ENCODE measurements at regions not wholly inside any gene's neighbourhood (a gene's known extent, or its start where the extent isn't known, plus 50 kb on each side); places are given as distances from the start of the nearest gene placed in this dataset.

GRCh38 chr6:71509191-71510005 lies 220.8 kb downstream of the OGFRL1 start:
- H3K4me3 Mint-ChIP-seq: no peak overlapping the region
- H3K36me3 Mint-ChIP-seq (ENCODE audit: low read depth): no peaks in the 10 kb centered on the region
- ATAC-seq (no peak), DNase-seq (no peak)
- H3K4me1 Mint-ChIP-seq: no peaks in the 10 kb centered on the region
- no peaks in the 10 kb centered on the region for H3K9me3 ChIP-seq (ENCODE audit: control insufficient read depth, low read length, poor library complexity, severe bottlenecking)
- peaks cover 4% of the 10 kb centered on the region for H3K27me3 Mint-ChIP-seq
- H3K27ac Mint-ChIP-seq: no peak overlapping the region

- H3K4me1 Mint-ChIP-seq: no peaks in the 10 kb centered on the region
- peaks cover 4% of the 10 kb centered on the region for H3K27me3 Mint-ChIP-seq
- H3K36me3 Mint-ChIP-seq (ENCODE audit: low read depth): no peaks in the 10 kb centered on the region
- no peak overlapping the region for H3K27ac Mint-ChIP-seq
- no peaks in the 10 kb centered on the region for H3K9me3 ChIP-seq (ENCODE audit: control insufficient read depth, low read length, poor library complexity, severe bottlenecking)
- DNase-seq: no peak
- no peak for ATAC-seq
- no peak overlapping the region for H3K4me3 Mint-ChIP-seq
Observed at GRCh38 chr6:71510057-71510713, 221.6 kb downstream of the OGFRL1 start.

- Mint-ChIP-seq H3K4me1 (no peaks in the 10 kb centered on the region), H3K36me3 (ENCODE audit: low read depth) (no peaks in the 10 kb centered on the region), H3K4me3 (no peak overlapping the region), H3K27ac (no peak overlapping the region), H3K27me3 (peaks cover 4% of the 10 kb centered on the region)
- DNase-seq: no peak
- H3K9me3 ChIP-seq (ENCODE audit: control insufficient read depth, low read length, poor library complexity, severe bottlenecking): no peaks in the 10 kb centered on the region
- ATAC-seq: no peak
Observed at GRCh38 chr6:71510856-71511255, 222.2 kb downstream of the OGFRL1 start.

GRCh38 chr6:71512256-71512655 lies 223.6 kb downstream of the OGFRL1 start:
- no peak overlapping the region for H3K27ac Mint-ChIP-seq

GRCh38 chr6:71513036-71513435 lies 224.4 kb downstream of the OGFRL1 start:
- Mint-ChIP-seq H3K4me1 (no peaks in the 10 kb centered on the region), H3K4me3 (no peak overlapping the region), H3K27me3 (peaks cover 4% of the 10 kb centered on the region), H3K27ac (no peak overlapping the region), H3K36me3 (ENCODE audit: low read depth) (no peaks in the 10 kb centered on the region)
- DNase-seq: no peak
- H3K9me3 ChIP-seq (ENCODE audit: control insufficient read depth, low read length, poor library complexity, severe bottlenecking): no peaks in the 10 kb centered on the region
- no peak for ATAC-seq

More at GRCh38 chr6:71512256-71512655, 223.6 kb downstream of the OGFRL1 start:
- no peaks in the 10 kb centered on the region for H3K4me1 Mint-ChIP-seq
- no peaks in the 10 kb centered on the region for H3K9me3 ChIP-seq (ENCODE audit: control insufficient read depth, low read length, poor library complexity, severe bottlenecking)
- H3K27me3 Mint-ChIP-seq: peaks cover 4% of the 10 kb centered on the region
- no peak for DNase-seq
- no peak for ATAC-seq
- no peak overlapping the region for H3K4me3 Mint-ChIP-seq
- H3K36me3 Mint-ChIP-seq (ENCODE audit: low read depth): no peaks in the 10 kb centered on the region

- Mint-ChIP-seq H3K27ac (no peak overlapping the region), H3K4me3 (no peak overlapping the region), H3K27me3 (peaks cover 15% of the 10 kb centered on the region), H3K36me3 (ENCODE audit: low read depth) (no peaks in the 10 kb centered on the region), H3K4me1 (no peaks in the 10 kb centered on the region)
- H3K9me3 ChIP-seq (ENCODE audit: control insufficient read depth, low read length, poor library complexity, severe bottlenecking): no peaks in the 10 kb centered on the region
- DNase-seq: no peak
- no peak for ATAC-seq
Observed at GRCh38 chr6:71523548-71523947, 234.9 kb downstream of the OGFRL1 start.

GRCh38 chr6:71524201-71524600 lies 235.6 kb downstream of the OGFRL1 start:
- Mint-ChIP-seq H3K4me3 (no peak overlapping the region), H3K4me1 (no peaks in the 10 kb centered on the region), H3K27ac (no peak overlapping the region), H3K27me3 (peaks cover 15% of the 10 kb centered on the region), H3K36me3 (ENCODE audit: low read depth) (no peaks in the 10 kb centered on the region)
- DNase-seq (no peak), ATAC-seq (no peak)
- no peaks in the 10 kb centered on the region for H3K9me3 ChIP-seq (ENCODE audit: control insufficient read depth, low read length, poor library complexity, severe bottlenecking)

- H3K27ac Mint-ChIP-seq: no peak overlapping the region
- ATAC-seq (no peak), DNase-seq (no peak)
- no peaks in the 10 kb centered on the region for H3K9me3 ChIP-seq (ENCODE audit: control insufficient read depth, low read length, poor library complexity, severe bottlenecking)
- no peak overlapping the region for H3K4me3 Mint-ChIP-seq
- H3K27me3 Mint-ChIP-seq: peaks cover 27% of the 10 kb centered on the region
- H3K36me3 Mint-ChIP-seq (ENCODE audit: low read depth): no peaks in the 10 kb centered on the region
- H3K4me1 Mint-ChIP-seq: no peaks in the 10 kb centered on the region
Observed at GRCh38 chr6:71527886-71528285, 239.3 kb downstream of the OGFRL1 start.

GRCh38 chr6:71529026-71529425 lies 240.4 kb downstream of the OGFRL1 start:
- no peaks in the 10 kb centered on the region for H3K9me3 ChIP-seq (ENCODE audit: control insufficient read depth, low read length, poor library complexity, severe bottlenecking)
- DNase-seq: no peak
- H3K27me3 Mint-ChIP-seq: peaks cover 27% of the 10 kb centered on the region
- no peak for ATAC-seq
- no peaks in the 10 kb centered on the region for H3K4me1 Mint-ChIP-seq
- no peaks in the 10 kb centered on the region for H3K36me3 Mint-ChIP-seq (ENCODE audit: low read depth)
- H3K4me3 Mint-ChIP-seq: no peak overlapping the region
- H3K27ac Mint-ChIP-seq: no peak overlapping the region

GRCh38 chr6:71529769-71530168 lies 241.2 kb downstream of the OGFRL1 start:
- Mint-ChIP-seq H3K4me3 (no peak overlapping the region), H3K36me3 (ENCODE audit: low read depth) (no peaks in the 10 kb centered on the region), H3K27ac (no peak overlapping the region), H3K4me1 (no peaks in the 10 kb centered on the region), H3K27me3 (peaks cover 29% of the 10 kb centered on the region)
- ATAC-seq: no peak
- no peak for DNase-seq
- no peaks in the 10 kb centered on the region for H3K9me3 ChIP-seq (ENCODE audit: control insufficient read depth, low read length, poor library complexity, severe bottlenecking)

- no peak for ATAC-seq
Observed at GRCh38 chr6:71531006-71531405, 242.4 kb downstream of the OGFRL1 start.

GRCh38 chr6:71531841-71532240 lies 243.2 kb downstream of the OGFRL1 start:
- H3K27me3 Mint-ChIP-seq: peaks cover 34% of the 10 kb centered on the region
- DNase-seq: no peak
- ATAC-seq: no peak
- peaks cover 3% of the 10 kb centered on the region for H3K4me1 Mint-ChIP-seq
- H3K4me3 Mint-ChIP-seq: no peak overlapping the region
- no peak overlapping the region for H3K27ac Mint-ChIP-seq
- H3K36me3 Mint-ChIP-seq (ENCODE audit: low read depth): no peaks in the 10 kb centered on the region
- H3K9me3 ChIP-seq (ENCODE audit: control insufficient read depth, low read length, poor library complexity, severe bottlenecking): no peaks in the 10 kb centered on the region

More at GRCh38 chr6:71531006-71531405, 242.4 kb downstream of the OGFRL1 start:
- no peak overlapping the region for H3K4me3 Mint-ChIP-seq
- H3K27ac Mint-ChIP-seq: no peak overlapping the region
- H3K36me3 Mint-ChIP-seq (ENCODE audit: low read depth): no peaks in the 10 kb centered on the region
- DNase-seq: no peak
- peaks cover 35% of the 10 kb centered on the region for H3K27me3 Mint-ChIP-seq
- H3K4me1 Mint-ChIP-seq: peaks cover 3% of the 10 kb centered on the region
- no peaks in the 10 kb centered on the region for H3K9me3 ChIP-seq (ENCODE audit: control insufficient read depth, low read length, poor library complexity, severe bottlenecking)

- ATAC-seq (no peak), DNase-seq (no peak)
- peaks cover 39% of the 10 kb centered on the region for H3K27me3 Mint-ChIP-seq
- H3K9me3 ChIP-seq (ENCODE audit: control insufficient read depth, low read length, poor library complexity, severe bottlenecking): no peaks in the 10 kb centered on the region
- H3K4me1 Mint-ChIP-seq: peaks cover 3% of the 10 kb centered on the region
- no peak overlapping the region for H3K4me3 Mint-ChIP-seq
- no peak overlapping the region for H3K27ac Mint-ChIP-seq
- H3K36me3 Mint-ChIP-seq (ENCODE audit: low read depth): no peaks in the 10 kb centered on the region
Observed at GRCh38 chr6:71533939-71534379, 245.3 kb downstream of the OGFRL1 start.

GRCh38 chr6:71534921-71535320 lies 246.3 kb downstream of the OGFRL1 start:
- Mint-ChIP-seq H3K4me1 (peaks cover 3% of the 10 kb centered on the region), H3K27me3 (peaks cover 39% of the 10 kb centered on the region), H3K4me3 (no peak overlapping the region), H3K27ac (no peak overlapping the region), H3K36me3 (ENCODE audit: low read depth) (no peaks in the 10 kb centered on the region)
- ATAC-seq (no peak), DNase-seq (no peak)
- no peaks in the 10 kb centered on the region for H3K9me3 ChIP-seq (ENCODE audit: control insufficient read depth, low read length, poor library complexity, severe bottlenecking)

Data from T-helper 17 cell (primary cell).